CD4-positive, alpha-beta T cell treated with Interleukin-10 for 1 hour (primary cell): ENCODE measurements at regions not wholly inside any gene's neighbourhood (a gene's known extent, or its start where the extent isn't known, plus 50 kb on each side); places are given as distances from the start of the nearest gene placed in this dataset.
A peak's percentile ranks its signal among the peaks of the same experiment; 100 is the strongest.
"Not testable (repeated sequence)": the region's sequence is repeated elsewhere in the genome, so short reads cannot be mapped to it uniquely, and the experiment has no call there.

ENCODE experiments used
- DNase-seq: peaks from one replicate; pipeline ENCODE4 v3.0.0-alpha.2; 2020

- no peak for DNase-seq
These were observed 115.8 kb downstream of the MPP7 start for GRCh38 chr10:28186887-28187578.

DNA sequence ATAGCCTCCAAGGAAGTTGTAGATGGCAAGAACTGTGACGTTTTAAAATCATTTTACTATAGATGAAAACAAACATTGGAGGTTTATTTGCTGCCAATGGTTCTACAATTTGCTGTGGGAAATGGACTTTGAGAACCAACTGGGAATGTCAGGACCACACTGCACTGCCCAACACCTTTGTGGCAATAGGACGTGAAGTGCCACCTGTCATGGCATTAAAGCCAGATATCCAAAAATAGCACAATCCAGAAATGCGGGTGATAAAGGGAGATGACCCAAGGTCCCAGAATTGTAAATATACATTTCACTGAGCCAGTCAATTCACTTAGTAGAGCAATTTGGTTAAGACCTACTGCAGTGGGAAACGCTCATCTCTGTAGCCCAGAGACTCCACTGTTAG lies 116.4 kb downstream of the MPP7 start:
- no peak for DNase-seq

- DNase-seq: no peak
These were observed 118.1 kb downstream of the MPP7 start for GRCh38 chr10:28184810-28185209.

GRCh38 chr10:28181478-28182096 lies 121.3 kb downstream of the MPP7 start:
- DNase-seq: no peak

DNA sequence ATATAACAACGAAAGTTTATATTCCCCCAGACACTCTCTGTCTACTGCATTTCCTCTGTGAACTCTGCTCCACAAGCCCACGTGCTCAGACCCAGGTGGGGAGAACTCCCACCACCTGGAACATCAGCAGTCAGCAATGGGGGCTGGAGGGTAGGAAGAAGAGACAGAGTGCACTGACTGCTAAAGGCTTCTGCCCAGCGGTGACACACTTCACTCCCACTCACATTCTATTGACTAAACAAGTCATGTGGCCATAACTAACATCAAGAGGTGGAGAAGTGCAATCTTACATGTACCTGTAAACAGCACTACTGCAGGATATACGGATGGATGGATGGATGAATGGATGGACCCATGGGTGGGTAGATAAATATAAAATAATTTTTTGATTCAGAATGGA lies 122.2 kb downstream of the MPP7 start:
- DNase-seq: no peak

DNA sequence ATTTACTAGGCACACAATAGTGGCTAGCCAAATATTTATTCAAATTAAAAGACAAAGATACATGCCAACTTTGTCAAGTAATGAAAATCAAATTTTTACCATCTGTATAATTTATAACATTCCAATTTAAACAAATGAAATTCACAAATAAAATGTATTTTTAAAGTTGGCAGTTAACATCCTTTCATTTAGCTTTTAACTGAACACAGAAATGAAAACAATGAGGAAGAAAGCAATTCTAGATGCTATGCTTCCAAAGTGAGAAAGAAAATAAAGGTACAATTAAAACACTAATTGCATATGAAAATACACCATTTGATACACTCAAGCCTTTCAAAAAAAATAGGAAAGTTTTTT lies 123.1 kb downstream of the MPP7 start:
- DNase-seq: no peak

DNA sequence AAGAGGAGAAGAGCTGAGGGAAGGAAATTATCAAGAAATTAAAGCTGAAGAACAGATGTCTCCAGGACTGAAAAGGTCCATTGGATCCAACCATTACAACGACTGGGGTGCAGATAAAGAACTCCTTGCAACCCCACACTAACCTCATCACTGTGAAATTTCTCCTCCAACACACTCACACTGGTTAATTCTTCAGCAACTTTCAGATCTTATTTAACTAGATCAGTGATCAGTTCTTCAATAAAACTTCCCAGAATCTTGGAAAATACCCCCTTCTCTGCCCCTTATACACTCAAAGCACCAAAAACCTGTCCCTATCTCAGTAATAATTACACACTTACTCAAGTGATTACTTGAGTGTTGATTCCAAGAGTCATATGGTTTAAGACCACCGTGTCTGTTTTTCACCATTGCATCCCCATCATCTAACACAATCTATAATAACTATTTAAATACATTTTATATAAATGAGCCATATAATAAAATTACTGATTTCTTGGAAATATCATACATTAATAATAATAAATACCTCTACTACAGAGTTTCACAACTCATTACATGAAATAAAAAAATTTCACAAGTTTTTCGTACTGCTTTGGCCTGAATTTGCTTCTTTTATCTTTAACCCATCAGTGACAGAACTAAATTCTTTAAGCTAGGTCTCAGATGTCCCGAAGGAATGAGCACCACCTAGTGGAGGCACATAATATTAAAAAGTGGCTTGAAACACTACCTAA lies 123.7 kb downstream of the MPP7 start:
- peak; percentile 76 for DNase-seq

- DNase-seq: peak; percentile 41
These were observed 124.8 kb downstream of the MPP7 start for GRCh38 chr10:28177944-28178637.

DNA sequence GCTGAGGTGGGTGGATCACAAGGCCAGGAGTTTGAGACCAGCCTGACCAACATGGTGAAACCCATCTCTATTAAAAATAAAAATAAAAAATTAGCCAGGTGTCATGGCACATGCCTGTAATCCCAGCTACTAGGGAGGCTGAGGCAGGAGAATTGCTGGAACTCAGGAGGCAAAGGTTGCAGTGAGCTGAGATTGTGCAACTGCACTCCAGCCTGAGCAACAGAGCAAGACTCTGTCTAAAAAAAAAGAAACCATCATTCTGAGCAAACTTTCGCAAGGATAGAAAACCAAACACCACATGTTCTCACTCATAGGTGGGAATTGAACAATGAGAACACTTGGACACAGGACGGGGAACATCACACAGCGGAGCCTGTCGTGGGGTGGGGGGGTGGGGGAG lies 126.4 kb downstream of the MPP7 start:
- not testable (repeated sequence) for DNase-seq

GRCh38 chr10:28172223-28172610 lies 130.6 kb downstream of the MPP7 start:
- no peak for DNase-seq

- no peak for DNase-seq
These were observed 131.2 kb downstream of the MPP7 start for GRCh38 chr10:28171468-28172222.

GRCh38 chr10:28169525-28169924 lies 133.3 kb downstream of the MPP7 start:
- DNase-seq: no peak

DNA sequence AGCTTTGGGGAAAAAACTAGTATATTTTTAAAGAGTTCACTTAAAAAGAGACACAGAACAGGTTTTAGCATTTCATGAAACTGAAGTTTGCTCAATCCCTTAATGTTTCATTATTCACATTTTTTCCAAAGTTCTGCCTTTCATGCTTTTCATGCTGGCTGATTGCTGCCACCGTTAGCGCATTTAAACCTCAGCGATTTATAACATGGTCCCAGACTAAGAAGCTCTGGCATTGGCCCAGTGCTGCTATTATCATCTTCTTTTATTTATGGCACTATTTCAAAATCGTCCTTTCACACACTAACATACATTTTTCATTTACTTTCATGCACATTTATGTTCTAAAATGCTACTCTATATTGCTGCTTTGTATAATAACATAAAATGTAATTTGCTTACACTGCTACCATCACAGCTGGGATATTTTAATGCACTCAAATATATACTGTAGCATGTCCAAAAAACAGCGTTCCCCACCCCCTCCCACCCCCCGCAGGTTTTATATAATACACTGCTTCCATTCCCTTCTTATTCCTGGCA lies 141.9 kb downstream of the MPP7 start:
- DNase-seq: no peak

GRCh38 chr10:28157379-28157778 lies 145.5 kb downstream of the MPP7 start:
- no peak for DNase-seq

DNA sequence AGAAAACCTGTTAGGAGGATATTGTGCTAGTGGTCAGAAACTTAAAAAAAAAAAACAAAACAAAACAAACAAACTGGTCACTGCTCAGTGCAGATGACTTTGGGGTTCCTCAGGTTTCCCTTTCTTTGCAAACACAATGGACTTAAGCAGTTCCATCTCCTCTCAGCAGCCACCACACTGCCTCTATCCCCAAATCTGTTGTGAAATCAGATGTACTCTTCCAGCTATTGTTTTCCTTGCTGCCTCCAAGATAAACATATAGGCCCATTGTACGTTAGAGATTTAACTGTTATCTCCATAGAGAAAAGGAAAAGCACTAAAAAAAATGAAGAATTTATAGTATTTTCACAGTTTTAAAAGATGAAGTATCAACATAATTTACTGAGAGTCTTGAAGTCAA lies 147.1 kb downstream of the MPP7 start:
- no peak for DNase-seq

- no peak for DNase-seq
These were observed 151.2 kb downstream of the MPP7 start for GRCh38 chr10:28151636-28152035.

DNA sequence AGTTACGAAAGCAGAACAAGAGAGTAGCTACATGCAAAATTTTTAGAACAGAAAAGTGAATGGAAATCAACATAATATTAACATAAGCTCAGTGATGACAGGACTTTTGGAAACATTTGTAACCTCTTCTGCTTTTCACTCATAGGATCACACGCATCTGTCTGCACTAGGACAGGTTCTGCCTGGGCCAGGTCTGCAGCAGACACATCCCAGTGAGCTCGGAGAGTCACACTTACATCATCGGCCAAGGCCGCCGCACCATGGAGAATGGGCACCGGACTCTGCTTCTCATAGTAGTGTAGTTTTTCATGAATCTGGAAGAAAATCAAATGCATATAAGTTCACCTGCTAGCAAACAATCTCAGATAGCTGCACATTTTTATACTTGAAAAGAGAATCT lies 150.9 kb upstream of the ODAD2 start:
- DNase-seq: no peak

GRCh38 chr10:28147706-28148105 lies 148.8 kb upstream of the ODAD2 start:
- no peak for DNase-seq

DNA sequence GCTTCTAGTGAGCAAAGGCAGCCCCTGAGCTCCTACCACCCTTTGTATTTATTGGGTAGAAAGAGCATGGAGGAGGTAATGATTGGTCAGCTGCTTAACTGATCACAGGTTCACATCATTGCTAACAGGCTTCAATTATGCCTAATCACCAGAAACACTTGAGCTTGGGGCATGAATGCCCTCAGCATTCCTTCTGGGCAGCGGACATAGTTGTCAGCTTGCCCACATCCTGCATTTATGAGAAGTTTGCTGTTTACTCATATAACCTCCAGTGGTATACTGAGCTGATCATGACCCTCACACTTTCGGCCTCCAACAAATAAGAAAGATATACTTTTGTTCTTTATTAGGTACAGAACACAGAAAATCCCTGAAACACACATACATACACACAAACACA lies 140.3 kb upstream of the ODAD2 start:
- no peak for DNase-seq

DNA sequence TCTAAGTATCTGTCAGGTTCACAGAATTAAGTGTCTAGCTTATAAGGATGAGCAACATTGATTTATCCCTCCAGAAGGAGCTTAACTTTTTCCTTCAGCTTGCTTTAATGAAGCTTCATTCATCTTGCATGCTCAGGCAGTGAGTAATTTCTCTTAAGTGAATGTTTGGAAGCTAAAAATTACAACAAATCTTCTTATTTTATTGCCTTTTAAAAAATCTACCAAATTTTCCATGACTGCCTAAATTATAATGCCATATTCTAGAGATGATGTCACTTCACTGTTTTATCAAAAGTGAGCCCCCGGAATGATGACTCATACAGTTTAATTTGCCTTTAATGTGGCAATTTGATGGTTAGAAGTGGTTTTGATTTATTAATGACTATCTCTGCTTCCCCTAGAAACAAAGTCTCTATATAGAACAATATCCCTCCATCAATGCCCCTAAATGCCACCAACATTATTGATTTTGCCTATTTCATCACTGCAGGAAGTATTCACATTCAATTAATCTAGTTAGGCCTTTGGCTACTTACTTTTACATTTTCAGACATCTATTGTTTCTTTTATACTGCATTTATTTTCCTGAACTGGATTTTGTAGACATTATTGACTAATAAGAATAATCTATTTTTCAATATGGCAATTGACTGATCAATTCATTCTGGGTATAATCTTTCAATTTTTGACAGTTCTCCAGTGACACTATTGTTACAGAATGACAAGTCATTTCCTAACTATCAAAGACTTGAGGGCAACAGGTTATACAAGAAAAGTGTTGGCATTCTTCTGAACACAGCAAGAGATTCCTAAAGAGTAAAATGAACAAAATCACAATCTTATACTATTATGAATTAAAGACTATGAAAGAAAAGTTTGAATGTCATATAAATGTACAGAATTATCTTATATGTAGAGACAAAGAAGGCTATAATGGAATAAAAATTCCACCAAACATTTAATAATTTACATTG lies 139.3 kb upstream of the ODAD2 start:
- DNase-seq: no peak

GRCh38 chr10:28135258-28135657 lies 136.4 kb upstream of the ODAD2 start:
- no peak for DNase-seq
